CD14-positive monocyte (primary cell): ENCODE measurements at regions not wholly inside any gene's neighbourhood (a gene's known extent, or its start where the extent isn't known, plus 50 kb on each side); places are given as distances from the start of the nearest gene placed in this dataset.
"Not testable (repeated sequence)": the region's sequence is repeated elsewhere in the genome, so short reads cannot be mapped to it uniquely, and the experiment has no call there.

Experiments
- DNase-seq, 3 donors: peaks; one replicate each; pipeline ENCODE4 v3.0.0-alpha.2; 2011 to 2022
- H2AFZ ChIP-seq: 2 replicates; pipeline ENCODE4 v1.6.0; 2012; ENCODE audit warnings: mild to moderate bottlenecking, low read depth, low read length, inconsistent platforms; ENCODE audit not compliant: insufficient read depth, poor library complexity, severe bottlenecking
- H3K27ac ChIP-seq, 2 donors: 1 replicate in 1 of 2; 2 replicates in 1 of 2; pipeline ENCODE4 v1.5.1; 2012 to 2013; ENCODE audit warnings: low read length in 2 of 2, control low read depth in 1 of 2, inconsistent platforms in 1 of 2, low read depth in 1 of 2, mild to moderate bottlenecking in 1 of 2
- H3K27me3 ChIP-seq, 2 donors: one replicate each; pipeline versions ENCODE4 v1.6.0 to v1.6.1; 2011 to 2013; ENCODE audit warnings: low read length in 2 of 2; ENCODE audit not compliant: control insufficient read depth in 2 of 2, insufficient read depth in 2 of 2
- H3K36me3 ChIP-seq, 2 donors: replicated peaks in 1 of 2; 1 replicate in 1 of 2; 2 replicates in 1 of 2; pipeline versions ENCODE4 v1.5.1 to v1.6.1; 2012 to 2013; ENCODE audit warnings: low read length in 2 of 2, control low read depth in 1 of 2, inconsistent platforms in 1 of 2, mild to moderate bottlenecking in 1 of 2; ENCODE audit not compliant: insufficient read depth in 2 of 2, control insufficient read depth in 1 of 2
- H3K4me1 ChIP-seq, 2 donors: 1 replicate in 1 of 2; 2 replicates in 1 of 2; pipeline versions ENCODE4 v1.5.1 to v1.6.1; 2012 to 2013; ENCODE audit warnings: low read length in 2 of 2, control low read depth in 1 of 2, inconsistent platforms in 1 of 2, mild to moderate bottlenecking in 1 of 2, moderate library complexity in 1 of 2; ENCODE audit not compliant: insufficient read depth in 2 of 2, control insufficient read depth in 1 of 2
- H3K4me2 ChIP-seq: replicated peaks from 2 replicates; pipeline ENCODE3; 2012; ENCODE audit warnings: low read length, moderate library complexity, mild to moderate bottlenecking; ENCODE audit not compliant: poor library complexity, severe bottlenecking; ENCODE audit errors: extremely low read depth
- H3K4me3 ChIP-seq, 3 experiments: fragments of 200-600 bp in 1 of 3; sonication (generic) in 1 of 3; replicated peaks in 1 of 3; 1 replicate in 2 of 3; 2 replicates in 1 of 3; pipeline ENCODE4 v1.5.1; 2011 to 2013; ENCODE audit warnings: low read length in 3 of 3, mild to moderate bottlenecking in 3 of 3, control low read depth in 2 of 3, low read depth in 2 of 3, inconsistent platforms in 1 of 3, moderate library complexity in 1 of 3
- H3K79me2 ChIP-seq: 2 replicates; pipeline ENCODE4 v1.6.0; 2012; ENCODE audit warnings: mild to moderate bottlenecking, control low read depth, inconsistent platforms, low read length, moderate library complexity; ENCODE audit not compliant: insufficient read depth
- H3K9ac ChIP-seq: 2 replicates; pipeline ENCODE4 v1.6.0; 2017; ENCODE audit warnings: low read length, mild to moderate bottlenecking; ENCODE audit not compliant: insufficient read depth, poor library complexity, severe bottlenecking
- H3K9me3 ChIP-seq, 2 donors: replicated peaks in 1 of 2; 1 replicate in 1 of 2; 2 replicates in 1 of 2; pipeline versions ENCODE4 v1.5.1 to v1.6.1; 2012 to 2013; ENCODE audit warnings: low read length in 2 of 2, control low read depth in 1 of 2; ENCODE audit not compliant: control insufficient read depth in 1 of 2, insufficient read depth in 1 of 2
- H4K20me1 ChIP-seq: 2 replicates; pipeline ENCODE4 v1.6.0; 2012; ENCODE audit warnings: mild to moderate bottlenecking, low read length, control low read depth, moderate library complexity; ENCODE audit not compliant: insufficient read depth
- H3K27ac Mint-ChIP-seq, 7 donors: one replicate each; pipeline ENCODE4 v1.8.0; 2020; ENCODE audit warnings: mild to moderate bottlenecking in 7 of 7, mixed read lengths in 7 of 7, moderate library complexity in 6 of 7, inconsistent platforms in 2 of 7
- H3K27me3 Mint-ChIP-seq, 3 donors: one replicate each; pipeline ENCODE4 v1.8.0; 2021 to 2022; ENCODE audit warnings: low read depth in 3 of 3, mild to moderate bottlenecking in 3 of 3, mixed read lengths in 3 of 3, moderate library complexity in 3 of 3, inconsistent platforms in 1 of 3
- H3K36me3 Mint-ChIP-seq, 2 donors: one replicate each; pipeline ENCODE4 v1.8.0; 2020; ENCODE audit warnings: mixed read lengths in 2 of 2, inconsistent platforms in 1 of 2, mild to moderate bottlenecking in 1 of 2
- H3K4me1 Mint-ChIP-seq: one replicate; pipeline ENCODE4 v1.8.0; 2020; ENCODE audit warnings: mild to moderate bottlenecking, mixed read lengths
- H3K4me3 Mint-ChIP-seq, 2 donors: one replicate each; pipeline ENCODE4 v1.8.0; 2020; ENCODE audit warnings: mild to moderate bottlenecking in 2 of 2, mixed read lengths in 2 of 2, moderate library complexity in 1 of 2
- H3K9me3 Mint-ChIP-seq, 7 donors: one replicate each; pipeline ENCODE4 v1.8.0; 2020 to 2022; ENCODE audit warnings: mixed read lengths in 7 of 7, mild to moderate bottlenecking in 6 of 7, moderate library complexity in 6 of 7, inconsistent platforms in 2 of 7
- WGBS: methylation state at CpG from one replicate; pipeline ENCODE4 v1.1.5; 2013; ENCODE audit warnings: missing lambda C conversion rate; ENCODE audit not compliant: insufficient coverage; 5-methylcytosine and 5-hydroxymethylcytosine counted together
- intact Hi-C, 2 donors: fragments of 100-400 bp; cut with micrococcal nuclease; formaldehyde crosslinking; loops; one replicate each; pipeline versions ENCODE4 v1.15.0 to v1.15.1; 2023
- TF ChIP-seq, protein P1 (sequence below): fragments of 200-600 bp; IDR thresholded peaks from one replicate; pipeline ENCODE4 v1.8.0; 2022; ENCODE audit warnings: antibody characterized with exemption, mild to moderate bottlenecking

DNA sequence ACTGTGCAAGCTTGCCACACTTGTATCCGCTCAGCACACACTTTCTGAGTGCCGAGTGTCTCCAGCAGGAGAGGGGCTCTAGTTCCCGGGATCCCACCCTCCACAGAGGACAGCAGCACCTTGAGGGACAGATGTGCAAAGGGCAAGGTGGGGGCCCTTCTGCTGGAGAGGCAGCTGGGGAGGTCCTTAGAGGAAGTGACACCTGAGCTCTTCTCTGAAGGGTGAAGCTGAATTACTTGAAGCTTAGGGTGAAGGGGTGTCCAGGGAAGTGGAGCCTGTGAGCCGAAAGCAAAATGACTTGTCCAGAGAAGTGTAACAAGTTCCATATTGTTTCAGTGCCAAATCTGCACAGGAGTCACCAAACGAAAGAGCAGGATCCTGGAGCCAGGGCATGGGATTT, 136.3 kb upstream of the DUSP22 start:
- TF ChIP-seq, protein P1, sequence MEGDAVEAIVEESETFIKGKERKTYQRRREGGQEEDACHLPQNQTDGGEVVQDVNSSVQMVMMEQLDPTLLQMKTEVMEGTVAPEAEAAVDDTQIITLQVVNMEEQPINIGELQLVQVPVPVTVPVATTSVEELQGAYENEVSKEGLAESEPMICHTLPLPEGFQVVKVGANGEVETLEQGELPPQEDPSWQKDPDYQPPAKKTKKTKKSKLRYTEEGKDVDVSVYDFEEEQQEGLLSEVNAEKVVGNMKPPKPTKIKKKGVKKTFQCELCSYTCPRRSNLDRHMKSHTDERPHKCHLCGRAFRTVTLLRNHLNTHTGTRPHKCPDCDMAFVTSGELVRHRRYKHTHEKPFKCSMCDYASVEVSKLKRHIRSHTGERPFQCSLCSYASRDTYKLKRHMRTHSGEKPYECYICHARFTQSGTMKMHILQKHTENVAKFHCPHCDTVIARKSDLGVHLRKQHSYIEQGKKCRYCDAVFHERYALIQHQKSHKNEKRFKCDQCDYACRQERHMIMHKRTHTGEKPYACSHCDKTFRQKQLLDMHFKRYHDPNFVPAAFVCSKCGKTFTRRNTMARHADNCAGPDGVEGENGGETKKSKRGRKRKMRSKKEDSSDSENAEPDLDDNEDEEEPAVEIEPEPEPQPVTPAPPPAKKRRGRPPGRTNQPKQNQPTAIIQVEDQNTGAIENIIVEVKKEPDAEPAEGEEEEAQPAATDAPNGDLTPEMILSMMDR: no peak
- Histone ChIP-seq H3K79me2 (no peaks in the 10 kb centered on the region), H2AFZ (no peak overlapping the region), H4K20me1 (no peaks in the 10 kb centered on the region), H3K36me3 (no peaks in the 10 kb centered on the region), H3K27ac (no peak overlapping the region), H3K4me3 (no peak overlapping the region), H3K4me1 (no peaks in the 10 kb centered on the region), H3K27me3 (no peaks in the 10 kb centered on the region), H3K4me2 (no peak overlapping the region), H3K9ac (no peak overlapping the region), H3K9me3 (no peaks in the 10 kb centered on the region)
- H3K36me3 Mint-ChIP-seq: no peaks in the 10 kb centered on the region
- DNase-seq: no peak
- H3K9me3 Mint-ChIP-seq: no peaks in the 10 kb centered on the region
- intact Hi-C loops: no loop called here
- no peak overlapping the region for H3K4me3 Mint-ChIP-seq
- WGBS: 89% methylated on average over 4 of the region's 5 CpGs
- H3K4me1 Mint-ChIP-seq: peaks cover 5% of the 10 kb centered on the region
- H3K27me3 Mint-ChIP-seq: peaks cover 4 to 22% (median 10%) of the 10 kb centered on the region in 3 donors
- peak overlapping the region in 1 of 7 donors; percentile 47 for H3K27ac Mint-ChIP-seq

DNA sequence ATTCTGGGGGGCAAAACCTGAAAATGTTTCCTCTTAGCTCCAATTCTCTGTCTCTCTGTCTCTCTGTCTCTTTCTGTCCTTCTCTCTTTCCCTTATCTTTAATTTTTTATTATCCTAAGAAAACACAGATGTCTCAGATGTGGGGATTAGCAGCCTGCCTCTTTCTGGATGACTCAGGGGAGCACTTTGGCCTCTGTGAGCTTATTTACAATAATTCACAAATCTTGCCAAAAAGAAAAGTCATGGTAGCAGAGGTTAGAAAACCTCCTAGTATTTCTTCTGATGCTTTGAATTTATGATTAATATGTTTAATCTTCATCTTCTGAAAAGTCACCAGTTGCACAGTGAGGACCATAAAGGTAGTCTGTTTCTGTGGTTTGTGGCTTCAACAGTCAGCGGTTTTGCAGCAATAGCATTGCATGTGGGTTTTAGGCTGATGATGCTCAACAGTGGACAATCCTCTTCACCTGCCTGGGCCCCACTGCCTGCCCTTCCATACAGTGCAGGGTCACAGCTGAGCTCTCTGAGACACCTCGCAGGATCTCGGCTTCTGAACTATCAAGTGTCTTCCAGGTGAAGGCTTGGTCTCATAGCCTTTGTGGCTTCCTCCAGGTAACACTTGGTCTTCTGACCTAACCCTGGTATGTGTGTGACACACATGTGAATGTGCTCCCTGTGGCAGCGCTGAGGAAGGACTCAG, 135.7 kb upstream of the DUSP22 start:
- DNase-seq: not testable (repeated sequence)

DNA sequence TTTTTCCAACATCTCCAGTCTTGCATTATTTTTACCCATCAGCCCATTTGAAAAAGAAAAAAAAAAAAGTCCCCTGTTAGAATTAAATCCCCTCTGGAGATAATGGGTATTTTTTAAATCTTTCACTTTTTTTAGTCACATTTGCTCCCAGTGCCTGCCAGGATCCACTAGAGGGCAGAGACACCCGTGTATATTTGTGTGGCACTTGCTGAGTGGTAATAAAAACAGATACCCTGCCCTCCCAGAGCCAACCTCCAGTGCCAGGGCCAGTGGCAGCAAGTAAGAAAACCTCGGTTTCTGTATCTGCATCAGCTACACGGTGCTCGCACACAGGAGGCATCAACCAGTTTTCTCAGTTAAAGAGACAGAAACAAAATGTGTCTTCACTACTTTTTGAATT, 135.1 kb upstream of the DUSP22 start:
- WGBS: no CpG with 5 or more reads among the region's 4 CpGs
- H3K4me2 ChIP-seq, H3K27ac ChIP-seq, H3K4me1 ChIP-seq, H3K36me3 ChIP-seq, H4K20me1 ChIP-seq, DNase-seq, H3K79me2 ChIP-seq, intact Hi-C loops, H3K9me3 Mint-ChIP-seq, H3K4me3 Mint-ChIP-seq, H3K27ac Mint-ChIP-seq, H3K4me3 ChIP-seq, H2AFZ ChIP-seq, H3K27me3 ChIP-seq, H3K9ac ChIP-seq, H3K4me1 Mint-ChIP-seq, H3K36me3 Mint-ChIP-seq, H3K9me3 ChIP-seq: not testable (repeated sequence)
- H3K27me3 Mint-ChIP-seq: peaks cover 4 to 22% (median 4%) of the 10 kb centered on the region in 3 donors

More for the DNA sequence above, 135.7 kb upstream of the DUSP22 start:
- H4K20me1 ChIP-seq, H3K9me3 Mint-ChIP-seq, H3K4me3 Mint-ChIP-seq, H3K36me3 ChIP-seq, H3K4me1 ChIP-seq, H3K4me1 Mint-ChIP-seq, H3K4me2 ChIP-seq, H3K27ac ChIP-seq, H3K9me3 ChIP-seq, H3K27me3 ChIP-seq, H3K36me3 Mint-ChIP-seq, H3K9ac ChIP-seq, H3K79me2 ChIP-seq, intact Hi-C loops, H3K4me3 ChIP-seq, H2AFZ ChIP-seq: not testable (repeated sequence)
- H3K27me3 Mint-ChIP-seq: peaks cover 4 to 22% (median 9%) of the 10 kb centered on the region in 3 donors
- WGBS: 85% methylated on average over 2 of the region's 4 CpGs
- H3K27ac Mint-ChIP-seq: peak overlapping the region in 1 of 7 donors; percentile 47

DNA sequence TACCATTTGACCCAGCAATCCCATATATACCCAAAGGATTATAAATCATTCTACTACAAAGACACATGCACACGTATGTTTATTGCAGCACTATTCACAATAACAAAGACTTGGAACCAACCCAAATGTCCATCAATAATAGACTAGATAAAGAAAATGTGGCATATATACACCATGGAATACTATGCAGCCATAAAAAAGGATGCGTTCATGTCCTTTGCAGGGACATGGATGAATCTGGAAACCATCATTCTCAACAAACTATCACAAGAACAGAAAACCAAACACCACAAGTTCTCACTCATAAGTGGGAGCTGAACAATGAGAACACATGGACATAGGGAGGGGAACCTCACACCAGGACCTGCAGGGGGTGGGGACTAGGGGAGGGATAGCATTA, 130.6 kb upstream of the DUSP22 start:
- H3K27ac ChIP-seq, H3K4me1 Mint-ChIP-seq, H3K4me1 ChIP-seq, H4K20me1 ChIP-seq, H3K36me3 Mint-ChIP-seq, H2AFZ ChIP-seq, H3K9me3 ChIP-seq, H3K4me3 Mint-ChIP-seq, H3K27ac Mint-ChIP-seq, H3K4me3 ChIP-seq, H3K36me3 ChIP-seq, intact Hi-C loops, H3K27me3 ChIP-seq, H3K4me2 ChIP-seq, H3K9me3 Mint-ChIP-seq, H3K79me2 ChIP-seq, DNase-seq, H3K9ac ChIP-seq: not testable (repeated sequence)
- peaks cover 0 to 16% (median under 1%) of the 10 kb centered on the region in 3 donors for H3K27me3 Mint-ChIP-seq
- WGBS: no CpG with 5 or more reads among the region's 2 CpGs
